ENCODE measurements at regions not wholly inside any gene's neighbourhood (a gene's known extent, or its start where the extent isn't known, plus 50 kb on each side); places are given as distances from the start of the nearest gene placed in this dataset.

- H3K27me3 ChIP-seq (ENCODE audit: control insufficient read depth, insufficient read depth, low read length): no peaks in the 10 kb centered on the region
- no peaks in the 10 kb centered on the region for H3K36me3 ChIP-seq (ENCODE audit: control insufficient read depth, insufficient read depth, low read length)
- H3K4me3 ChIP-seq (ENCODE audit: low read depth, low read length): no peak overlapping the region
- TF ChIP-seq, protein P1, sequence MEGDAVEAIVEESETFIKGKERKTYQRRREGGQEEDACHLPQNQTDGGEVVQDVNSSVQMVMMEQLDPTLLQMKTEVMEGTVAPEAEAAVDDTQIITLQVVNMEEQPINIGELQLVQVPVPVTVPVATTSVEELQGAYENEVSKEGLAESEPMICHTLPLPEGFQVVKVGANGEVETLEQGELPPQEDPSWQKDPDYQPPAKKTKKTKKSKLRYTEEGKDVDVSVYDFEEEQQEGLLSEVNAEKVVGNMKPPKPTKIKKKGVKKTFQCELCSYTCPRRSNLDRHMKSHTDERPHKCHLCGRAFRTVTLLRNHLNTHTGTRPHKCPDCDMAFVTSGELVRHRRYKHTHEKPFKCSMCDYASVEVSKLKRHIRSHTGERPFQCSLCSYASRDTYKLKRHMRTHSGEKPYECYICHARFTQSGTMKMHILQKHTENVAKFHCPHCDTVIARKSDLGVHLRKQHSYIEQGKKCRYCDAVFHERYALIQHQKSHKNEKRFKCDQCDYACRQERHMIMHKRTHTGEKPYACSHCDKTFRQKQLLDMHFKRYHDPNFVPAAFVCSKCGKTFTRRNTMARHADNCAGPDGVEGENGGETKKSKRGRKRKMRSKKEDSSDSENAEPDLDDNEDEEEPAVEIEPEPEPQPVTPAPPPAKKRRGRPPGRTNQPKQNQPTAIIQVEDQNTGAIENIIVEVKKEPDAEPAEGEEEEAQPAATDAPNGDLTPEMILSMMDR (IDR thresholded peaks at IDR 0.05; ENCODE audit: insufficient read depth, low read length, severe bottlenecking): no peak
- FAIRE-seq (no peak), DNase-seq (ENCODE audit: low read depth) (no peak)
Observed at GRCh38 chr5:27700526-27700925, 662.1 kb upstream of the CDH9 start.

- H3K36me3 ChIP-seq (ENCODE audit: control insufficient read depth, insufficient read depth, low read length): no peaks in the 10 kb centered on the region
- FAIRE-seq (no peak), DNase-seq (ENCODE audit: low read depth) (peak; percentile 32)
- no peak overlapping the region for H3K4me3 ChIP-seq (ENCODE audit: low read depth, low read length)
- H3K27me3 ChIP-seq (ENCODE audit: control insufficient read depth, insufficient read depth, low read length): no peaks in the 10 kb centered on the region
- TF ChIP-seq, protein P1 (IDR thresholded peaks at IDR 0.05; ENCODE audit: insufficient read depth, low read length, severe bottlenecking): peak; percentile 53
Observed at GRCh38 chr5:27682600-27682999, 644.2 kb upstream of the CDH9 start.

- Histone ChIP-seq H3K4me3 (ENCODE audit: low read depth, low read length) (no peak overlapping the region), H3K36me3 (ENCODE audit: control insufficient read depth, insufficient read depth, low read length) (no peaks in the 10 kb centered on the region), H3K27me3 (ENCODE audit: control insufficient read depth, insufficient read depth, low read length) (no peaks in the 10 kb centered on the region)
- DNase-seq (ENCODE audit: low read depth): peak; percentile 15
- FAIRE-seq: peak; percentile 60
- TF ChIP-seq, protein P1 (IDR thresholded peaks at IDR 0.05; ENCODE audit: insufficient read depth, low read length, severe bottlenecking): peak; percentile 46
Observed at GRCh38 chr5:27652505-27652904, 614.1 kb upstream of the CDH9 start.

DNA sequence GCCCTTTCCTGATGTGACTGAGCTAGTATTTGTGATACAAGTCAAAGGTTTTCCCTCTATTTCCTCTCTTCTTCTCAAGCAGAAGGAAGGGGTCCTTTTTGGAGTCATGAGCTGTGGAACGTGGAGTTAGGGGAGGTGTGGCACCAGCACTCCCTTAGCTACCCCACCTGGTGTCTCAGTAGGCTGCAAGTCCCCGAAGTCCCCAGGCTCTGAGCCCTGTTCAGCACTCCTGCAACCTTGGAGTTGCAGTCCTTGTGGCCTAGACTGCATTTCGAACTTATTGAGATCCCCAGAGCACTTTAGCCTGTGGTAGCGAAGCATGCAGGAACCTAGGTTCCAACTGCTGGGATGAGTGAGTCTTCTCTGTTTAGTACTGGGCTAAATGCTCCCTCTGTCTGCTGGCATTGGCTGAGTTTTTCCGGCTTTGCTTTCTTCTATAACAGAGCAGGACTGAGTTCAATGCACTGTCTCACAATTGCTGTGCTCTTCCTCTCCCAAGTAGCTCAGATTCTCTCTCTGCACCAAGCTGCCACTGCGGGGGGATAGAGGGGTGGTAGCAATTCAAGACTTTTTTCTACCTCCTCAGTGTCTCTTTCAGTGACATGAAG, 600.7 kb upstream of the CDH9 start:
- no peaks in the 10 kb centered on the region for H3K27me3 ChIP-seq (ENCODE audit: control insufficient read depth, insufficient read depth, low read length)
- no peaks in the 10 kb centered on the region for H3K36me3 ChIP-seq (ENCODE audit: control insufficient read depth, insufficient read depth, low read length)
- no peak for FAIRE-seq
- no peak overlapping the region for H3K4me3 ChIP-seq (ENCODE audit: low read depth, low read length)
- DNase-seq (ENCODE audit: low read depth): no peak
- TF ChIP-seq, protein P1 (IDR thresholded peaks at IDR 0.05; ENCODE audit: insufficient read depth, low read length, severe bottlenecking): no peak

GRCh38 chr5:27619982-27620381, 581.6 kb upstream of the CDH9 start:
- H3K4me3 ChIP-seq (ENCODE audit: low read depth, low read length): no peak overlapping the region
- FAIRE-seq (no peak), DNase-seq (ENCODE audit: low read depth) (no peak)
- TF ChIP-seq, protein P1 (IDR thresholded peaks at IDR 0.05; ENCODE audit: insufficient read depth, low read length, severe bottlenecking): no peak
- no peaks in the 10 kb centered on the region for H3K36me3 ChIP-seq (ENCODE audit: control insufficient read depth, insufficient read depth, low read length)
- H3K27me3 ChIP-seq (ENCODE audit: control insufficient read depth, insufficient read depth, low read length): no peaks in the 10 kb centered on the region

- TF ChIP-seq, protein P1 (IDR thresholded peaks at IDR 0.05; ENCODE audit: insufficient read depth, low read length, severe bottlenecking): no peak
- H3K4me3 ChIP-seq (ENCODE audit: low read depth, low read length): no peak overlapping the region
- no peaks in the 10 kb centered on the region for H3K36me3 ChIP-seq (ENCODE audit: control insufficient read depth, insufficient read depth, low read length)
- DNase-seq (ENCODE audit: low read depth) (peak; percentile 0), FAIRE-seq (no peak)
- no peaks in the 10 kb centered on the region for H3K27me3 ChIP-seq (ENCODE audit: control insufficient read depth, insufficient read depth, low read length)
Observed at GRCh38 chr5:27612161-27612560, 573.8 kb upstream of the CDH9 start.
